ENCODE measurements at regions not wholly inside any gene's neighbourhood (a gene's known extent, or its start where the extent isn't known, plus 50 kb on each side); places are given as distances from the start of the nearest gene placed in this dataset.

GRCh38 chr9:135210676-135211523, 123.4 kb downstream of the OLFM1 start:
- Mint-ChIP-seq H3K27me3 (peaks cover 5% of the 10 kb centered on the region), H3K4me3 (no peak overlapping the region), H3K9me3 (ENCODE audit: low read depth) (no peaks in the 10 kb centered on the region), H3K4me1 (ENCODE audit: low read depth) (no peaks in the 10 kb centered on the region), H3K27ac (no peak overlapping the region), H3K36me3 (no peaks in the 10 kb centered on the region)

DNA sequence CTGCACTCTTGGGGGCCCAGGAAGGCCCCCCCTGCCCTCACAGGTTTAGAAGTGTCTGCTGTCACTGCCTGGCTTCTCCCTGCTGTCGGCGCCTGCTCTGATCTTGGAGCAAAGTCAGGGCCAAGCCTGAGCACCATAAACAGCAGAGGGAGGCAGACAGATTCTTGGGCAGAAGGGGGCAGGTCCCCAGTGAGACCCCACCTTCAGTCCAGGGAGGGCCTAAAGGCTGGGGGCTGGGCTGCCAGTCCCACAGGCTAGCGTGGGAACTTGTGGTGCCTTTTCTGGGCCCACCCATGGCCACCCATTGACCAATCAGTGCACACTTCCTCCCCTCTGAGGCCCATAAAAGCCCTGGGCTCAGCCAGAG, 124.0 kb downstream of the OLFM1 start:
- Mint-ChIP-seq H3K9me3 (ENCODE audit: low read depth) (no peaks in the 10 kb centered on the region), H3K27ac (no peak overlapping the region), H3K36me3 (no peaks in the 10 kb centered on the region), H3K27me3 (peaks cover 5% of the 10 kb centered on the region), H3K4me1 (ENCODE audit: low read depth) (no peaks in the 10 kb centered on the region), H3K4me3 (no peak overlapping the region)

- H3K9me3 Mint-ChIP-seq (ENCODE audit: low read depth): no peaks in the 10 kb centered on the region
- no peak overlapping the region for H3K4me3 Mint-ChIP-seq
- H3K36me3 Mint-ChIP-seq: no peaks in the 10 kb centered on the region
- no peak overlapping the region for H3K27ac Mint-ChIP-seq
- H3K4me1 Mint-ChIP-seq (ENCODE audit: low read depth): no peaks in the 10 kb centered on the region
- peaks cover 4% of the 10 kb centered on the region for H3K27me3 Mint-ChIP-seq
Measured at GRCh38 chr9:135212961-135213360, 125.5 kb downstream of the OLFM1 start.

- H3K9me3 Mint-ChIP-seq (ENCODE audit: low read depth): no peaks in the 10 kb centered on the region
- no peak overlapping the region for H3K27ac Mint-ChIP-seq
Measured at GRCh38 chr9:135213566-135213965, 126.1 kb downstream of the OLFM1 start.

DNA sequence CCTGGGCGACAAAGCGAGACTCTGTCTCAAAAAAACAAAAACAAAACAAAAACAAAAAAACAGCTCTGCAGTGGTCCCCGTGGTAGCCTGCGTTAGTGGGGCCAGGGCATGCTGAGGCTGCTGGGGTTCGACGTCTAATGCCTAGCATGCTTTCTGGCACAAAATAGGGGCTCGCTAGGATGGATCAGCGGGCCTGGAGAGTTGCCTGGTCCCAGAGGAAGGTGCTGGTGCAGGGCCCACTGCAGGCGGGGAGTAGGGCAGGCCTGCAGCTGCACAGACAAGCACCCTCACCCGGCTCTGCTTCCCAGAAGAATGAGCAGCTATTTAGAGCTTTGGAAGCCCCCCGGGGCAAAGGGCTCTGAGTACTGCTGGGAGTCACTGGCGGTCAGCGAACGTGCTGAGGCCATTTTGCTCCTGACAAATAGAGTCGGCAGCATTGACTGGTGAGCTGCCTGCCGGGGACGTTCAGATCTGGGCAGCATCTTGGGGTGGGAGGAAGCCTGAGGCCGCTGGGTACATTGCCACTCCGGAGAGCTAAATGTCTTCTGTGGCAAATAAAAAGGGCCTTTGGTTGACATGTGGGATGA, 126.7 kb downstream of the OLFM1 start:
- H3K4me1 Mint-ChIP-seq (ENCODE audit: low read depth): no peaks in the 10 kb centered on the region
- H3K9me3 Mint-ChIP-seq (ENCODE audit: low read depth): no peaks in the 10 kb centered on the region
- H3K27ac Mint-ChIP-seq: no peak overlapping the region
- H3K36me3 Mint-ChIP-seq: no peaks in the 10 kb centered on the region
- peaks cover 4% of the 10 kb centered on the region for H3K27me3 Mint-ChIP-seq
- no peak overlapping the region for H3K4me3 Mint-ChIP-seq

More at GRCh38 chr9:135213566-135213965, 126.1 kb downstream of the OLFM1 start:
- Mint-ChIP-seq H3K4me3 (no peak overlapping the region), H3K27me3 (peaks cover 4% of the 10 kb centered on the region), H3K4me1 (ENCODE audit: low read depth) (no peaks in the 10 kb centered on the region), H3K36me3 (no peaks in the 10 kb centered on the region)

- no peaks in the 10 kb centered on the region for H3K36me3 Mint-ChIP-seq
- no peaks in the 10 kb centered on the region for H3K9me3 Mint-ChIP-seq (ENCODE audit: low read depth)
- H3K4me3 Mint-ChIP-seq: no peak overlapping the region
- peaks cover 4% of the 10 kb centered on the region for H3K27me3 Mint-ChIP-seq
- H3K4me1 Mint-ChIP-seq (ENCODE audit: low read depth): no peaks in the 10 kb centered on the region
- H3K27ac Mint-ChIP-seq: no peak overlapping the region
Measured at GRCh38 chr9:135214706-135215105, 127.2 kb downstream of the OLFM1 start.

DNA sequence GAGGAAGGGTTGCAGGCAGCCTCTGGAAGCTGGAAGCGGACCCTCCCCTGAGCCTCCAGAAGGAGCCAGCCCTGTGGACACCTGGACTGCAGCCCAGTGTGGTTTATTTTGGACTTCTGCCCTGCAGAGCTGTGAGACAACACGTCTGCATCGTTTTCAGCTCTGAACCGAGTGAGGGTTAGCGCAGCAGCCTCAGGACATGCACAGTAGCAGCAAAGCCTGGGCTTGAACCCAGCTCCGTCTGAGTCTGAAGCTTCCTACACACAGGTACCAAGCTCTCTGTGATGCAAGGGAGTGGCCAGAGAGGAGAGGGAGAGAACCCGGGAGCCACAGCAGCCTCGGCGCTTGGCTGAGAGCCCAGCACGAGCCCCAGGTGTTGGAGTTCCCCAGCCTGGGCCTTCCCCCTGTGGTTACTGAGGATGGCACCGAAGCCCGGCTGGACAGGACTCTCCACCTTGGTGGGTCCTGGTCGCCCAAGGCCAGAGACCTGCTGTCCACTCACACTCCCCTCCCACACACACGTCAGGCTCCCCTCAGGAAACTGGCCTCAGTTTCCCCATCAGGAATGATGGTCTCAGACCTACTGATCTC, 128.2 kb downstream of the OLFM1 start:
- Mint-ChIP-seq H3K4me3 (no peak overlapping the region), H3K9me3 (ENCODE audit: low read depth) (no peaks in the 10 kb centered on the region), H3K4me1 (ENCODE audit: low read depth) (no peaks in the 10 kb centered on the region), H3K36me3 (no peaks in the 10 kb centered on the region), H3K27me3 (peaks cover 4% of the 10 kb centered on the region), H3K27ac (no peak overlapping the region)

DNA sequence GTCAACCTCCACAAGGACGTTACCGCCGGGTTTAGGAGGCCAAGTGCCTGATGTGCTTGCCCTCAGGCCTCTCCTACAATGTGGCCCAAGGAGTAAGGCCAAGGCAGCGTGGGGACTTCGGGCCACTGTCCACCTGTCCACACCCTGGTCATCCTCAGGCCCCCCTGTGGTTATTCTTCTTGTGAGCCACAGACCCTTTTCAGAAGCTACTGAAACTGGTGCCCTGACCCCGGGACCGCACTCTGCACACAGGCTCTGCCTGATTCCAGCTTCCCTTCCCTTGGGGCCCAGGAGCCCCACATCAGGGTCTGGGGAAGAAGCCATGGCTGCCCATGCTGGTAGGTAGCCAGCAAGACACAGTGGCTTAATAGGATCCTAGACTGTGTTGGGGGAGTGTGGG, 128.8 kb downstream of the OLFM1 start:
- H3K9me3 Mint-ChIP-seq (ENCODE audit: low read depth): no peaks in the 10 kb centered on the region
- H3K4me1 Mint-ChIP-seq (ENCODE audit: low read depth): no peaks in the 10 kb centered on the region
- peaks cover 4% of the 10 kb centered on the region for H3K27me3 Mint-ChIP-seq
- no peak overlapping the region for H3K4me3 Mint-ChIP-seq
- no peaks in the 10 kb centered on the region for H3K36me3 Mint-ChIP-seq
- no peak overlapping the region for H3K27ac Mint-ChIP-seq

- no peaks in the 10 kb centered on the region for H3K4me1 Mint-ChIP-seq (ENCODE audit: low read depth)
Measured at GRCh38 chr9:135216791-135217441, 129.4 kb downstream of the OLFM1 start.

GRCh38 chr9:135217836-135218235, 130.4 kb downstream of the OLFM1 start:
- H3K27ac Mint-ChIP-seq: no peak overlapping the region
- no peaks in the 10 kb centered on the region for H3K36me3 Mint-ChIP-seq
- peaks cover 4% of the 10 kb centered on the region for H3K27me3 Mint-ChIP-seq
- no peaks in the 10 kb centered on the region for H3K9me3 Mint-ChIP-seq (ENCODE audit: low read depth)
- no peak overlapping the region for H3K4me3 Mint-ChIP-seq
- no peaks in the 10 kb centered on the region for H3K4me1 Mint-ChIP-seq (ENCODE audit: low read depth)

More at GRCh38 chr9:135216791-135217441, 129.4 kb downstream of the OLFM1 start:
- H3K4me3 Mint-ChIP-seq: no peak overlapping the region
- no peaks in the 10 kb centered on the region for H3K36me3 Mint-ChIP-seq
- no peak overlapping the region for H3K27ac Mint-ChIP-seq
- peaks cover 4% of the 10 kb centered on the region for H3K27me3 Mint-ChIP-seq
- no peaks in the 10 kb centered on the region for H3K9me3 Mint-ChIP-seq (ENCODE audit: low read depth)

- Mint-ChIP-seq H3K4me3 (no peak overlapping the region), H3K27me3 (peaks cover 3% of the 10 kb centered on the region), H3K4me1 (ENCODE audit: low read depth) (no peaks in the 10 kb centered on the region)
Measured at GRCh38 chr9:135218331-135219225, 131.1 kb downstream of the OLFM1 start.

DNA sequence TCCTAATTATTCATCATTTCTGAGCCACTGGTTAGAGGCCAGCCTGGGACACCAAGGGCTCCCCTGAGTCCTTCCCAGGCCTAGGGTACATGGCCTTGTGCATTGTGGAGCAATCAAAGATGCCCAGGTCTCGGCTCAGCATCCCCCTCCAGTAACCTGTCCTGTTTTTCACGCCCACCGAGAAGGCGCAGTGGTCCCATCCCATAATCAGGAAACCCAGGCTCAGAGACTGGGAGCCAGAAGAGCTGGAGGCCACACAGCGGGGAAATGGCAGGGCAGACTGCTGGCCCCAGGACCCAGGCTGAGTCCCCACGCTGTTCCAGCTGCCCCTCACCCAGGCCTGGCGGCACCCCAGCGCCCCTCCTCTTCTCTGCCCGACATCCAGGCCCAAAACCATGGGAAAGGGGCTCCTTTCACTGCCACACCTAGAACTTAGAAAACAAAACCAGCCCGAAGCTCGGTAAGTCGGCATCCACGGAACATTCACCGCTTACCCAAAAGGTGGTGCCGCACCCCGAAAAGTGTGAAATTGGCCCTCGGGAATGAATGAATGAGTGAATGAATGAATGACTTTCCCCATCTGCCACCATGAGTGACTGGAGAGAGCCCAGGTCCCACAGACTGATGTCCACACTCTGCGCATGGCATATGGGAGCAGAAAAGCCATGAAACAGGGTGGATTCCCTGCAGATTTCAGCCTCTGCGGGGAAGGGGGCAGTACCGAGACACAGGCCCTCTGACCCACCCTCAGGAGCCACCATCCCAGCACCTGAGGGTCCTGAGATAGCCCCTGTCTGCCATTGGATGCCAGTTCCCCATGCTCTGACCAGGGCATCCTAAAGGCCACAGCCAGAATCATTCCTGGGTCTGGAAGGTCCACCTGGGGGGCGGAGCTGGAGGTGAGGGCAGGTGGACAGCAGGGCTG, 132.5 kb downstream of the OLFM1 start:
- H3K4me1 Mint-ChIP-seq (ENCODE audit: low read depth): no peaks in the 10 kb centered on the region
- H3K4me3 Mint-ChIP-seq: no peak overlapping the region
- H3K27ac Mint-ChIP-seq: no peak overlapping the region
- peaks cover 2% of the 10 kb centered on the region for H3K27me3 Mint-ChIP-seq
- no peaks in the 10 kb centered on the region for H3K36me3 Mint-ChIP-seq
- H3K9me3 Mint-ChIP-seq (ENCODE audit: low read depth): no peaks in the 10 kb centered on the region

More at GRCh38 chr9:135218331-135219225, 131.1 kb downstream of the OLFM1 start:
- no peaks in the 10 kb centered on the region for H3K9me3 Mint-ChIP-seq (ENCODE audit: low read depth)
- H3K27ac Mint-ChIP-seq: no peak overlapping the region
- no peaks in the 10 kb centered on the region for H3K36me3 Mint-ChIP-seq
